GM19397 (cell line): ENCODE measurements at regions not wholly inside any gene's neighbourhood (a gene's known extent, or its start where the extent isn't known, plus 50 kb on each side); places are given as distances from the start of the nearest gene placed in this dataset.

Experiments used
- ATAC-seq: cut with Tn5 transposase; IDR thresholded peaks from one replicate; pipeline ENCODE4 v1.9.1; 2021; ENCODE audit warnings: mild to moderate bottlenecking, moderate library complexity; ENCODE audit not compliant: unreplicated experiment

GRCh38 chr10:106520698-106521097, 643.8 kb downstream of the SORCS1 start:
- ATAC-seq, result no peak

GRCh38 chr10:106519376-106520030, 645.0 kb downstream of the SORCS1 start:
- no peak for ATAC-seq

- no peak for ATAC-seq
Measured at GRCh38 chr10:106515206-106515790, 649.2 kb downstream of the SORCS1 start.

GRCh38 chr10:106513352-106513771, 651.1 kb downstream of the SORCS1 start:
- ATAC-seq, result no peak

- no peak for ATAC-seq
Measured at GRCh38 chr10:106511917-106512316, 652.6 kb downstream of the SORCS1 start.

- ATAC-seq, result no peak
Measured at GRCh38 chr10:106508950-106509349, 655.6 kb downstream of the SORCS1 start.

- ATAC-seq, result no peak
Measured at GRCh38 chr10:106506526-106507283, 657.8 kb downstream of the SORCS1 start.

- ATAC-seq, result no peak
Measured at GRCh38 chr10:106504536-106504935, 660.0 kb downstream of the SORCS1 start.

- no peak for ATAC-seq
Measured at GRCh38 chr10:106502641-106503040, 661.9 kb downstream of the SORCS1 start.

GRCh38 chr10:106500925-106501525, 663.5 kb downstream of the SORCS1 start:
- ATAC-seq, result no peak

GRCh38 chr10:106500041-106500924, 664.2 kb downstream of the SORCS1 start:
- ATAC-seq, result no peak

GRCh38 chr10:106499448-106499847, 665.1 kb downstream of the SORCS1 start:
- ATAC-seq, result no peak

- no peak for ATAC-seq
Measured at GRCh38 chr10:106498675-106499074, 665.8 kb downstream of the SORCS1 start.

GRCh38 chr10:106495931-106496330, 668.6 kb downstream of the SORCS1 start:
- no peak for ATAC-seq

- no peak for ATAC-seq
Measured at GRCh38 chr10:106493751-106494150, 670.8 kb downstream of the SORCS1 start.

GRCh38 chr10:106493226-106493625, 671.3 kb downstream of the SORCS1 start:
- no peak for ATAC-seq

- ATAC-seq, result no peak
Measured at GRCh38 chr10:106487726-106488125, 676.8 kb downstream of the SORCS1 start.

GRCh38 chr10:106481598-106482275, 682.8 kb downstream of the SORCS1 start:
- ATAC-seq, result no peak

- no peak for ATAC-seq
Measured at GRCh38 chr10:106479636-106480035, 684.9 kb downstream of the SORCS1 start.

- ATAC-seq, result no peak
Measured at GRCh38 chr10:106474876-106475275, 689.6 kb downstream of the SORCS1 start.
